GM19099 (cell line): ENCODE measurements at regions not wholly inside any gene's neighbourhood (a gene's known extent, or its start where the extent isn't known, plus 50 kb on each side); places are given as distances from the start of the nearest gene placed in this dataset.

ENCODE experiments used
- POLR2A ChIP-seq: IDR thresholded peaks from 3 replicates; pipeline ENCODE4 v1.6.1; 2011; ENCODE audit warnings: low read depth; ENCODE audit not compliant: insufficient read length; ENCODE audit errors: extremely low read depth

DNA sequence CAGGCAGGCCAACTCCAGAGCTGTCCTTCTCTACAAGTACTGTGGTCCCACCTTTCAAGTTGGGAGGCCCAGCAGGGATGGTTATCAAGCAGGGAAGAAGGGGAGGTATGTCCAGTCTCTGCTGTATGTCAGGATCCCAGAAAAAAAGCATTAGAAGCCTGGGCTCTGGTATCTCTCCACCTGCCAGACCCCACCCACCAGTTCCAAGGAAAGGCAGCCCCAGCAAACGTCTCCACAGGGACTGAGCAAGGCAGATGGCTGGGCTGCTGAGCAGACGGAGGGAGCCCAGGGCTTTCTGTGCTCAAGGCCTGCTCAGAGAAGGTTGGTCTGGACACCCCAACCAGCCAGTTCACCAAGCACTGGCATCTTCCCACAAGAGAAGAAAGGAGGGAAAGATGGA is 287.8 kb downstream of the XXYLT1 start:
- TF ChIP-seq POLR2A = no peak

DNA sequence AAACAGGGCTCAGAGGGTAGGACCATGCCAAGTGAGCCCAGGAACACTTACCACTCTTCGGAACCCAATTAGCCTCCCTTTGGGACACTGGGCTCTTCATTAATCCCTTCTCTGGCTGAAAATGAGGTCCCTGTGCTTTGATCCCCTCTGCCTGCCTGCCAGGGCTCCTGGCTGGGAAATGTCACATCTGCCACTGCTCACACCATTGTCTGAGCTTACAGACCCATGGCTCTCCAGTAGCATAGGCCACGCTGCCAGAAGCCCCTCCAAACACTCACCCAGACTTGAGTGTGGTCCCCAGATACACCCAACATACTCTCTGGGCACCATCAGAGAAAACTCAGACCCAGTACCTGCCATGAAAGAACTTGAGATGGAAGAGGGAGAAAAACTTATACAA is 287.3 kb downstream of the XXYLT1 start:
- no peak for TF ChIP-seq POLR2A

GRCh38 chr3:194984066-194984465 is 286.9 kb downstream of the XXYLT1 start:
- no peak for TF ChIP-seq POLR2A

GRCh38 chr3:194984622-194985021 is 286.3 kb downstream of the XXYLT1 start:
- no peak for TF ChIP-seq POLR2A

- TF ChIP-seq POLR2A = no peak
Observed at GRCh38 chr3:194985031-194985578, 285.9 kb downstream of the XXYLT1 start.

GRCh38 chr3:194986208-194987043 is 284.5 kb downstream of the XXYLT1 start:
- TF ChIP-seq POLR2A = no peak

DNA sequence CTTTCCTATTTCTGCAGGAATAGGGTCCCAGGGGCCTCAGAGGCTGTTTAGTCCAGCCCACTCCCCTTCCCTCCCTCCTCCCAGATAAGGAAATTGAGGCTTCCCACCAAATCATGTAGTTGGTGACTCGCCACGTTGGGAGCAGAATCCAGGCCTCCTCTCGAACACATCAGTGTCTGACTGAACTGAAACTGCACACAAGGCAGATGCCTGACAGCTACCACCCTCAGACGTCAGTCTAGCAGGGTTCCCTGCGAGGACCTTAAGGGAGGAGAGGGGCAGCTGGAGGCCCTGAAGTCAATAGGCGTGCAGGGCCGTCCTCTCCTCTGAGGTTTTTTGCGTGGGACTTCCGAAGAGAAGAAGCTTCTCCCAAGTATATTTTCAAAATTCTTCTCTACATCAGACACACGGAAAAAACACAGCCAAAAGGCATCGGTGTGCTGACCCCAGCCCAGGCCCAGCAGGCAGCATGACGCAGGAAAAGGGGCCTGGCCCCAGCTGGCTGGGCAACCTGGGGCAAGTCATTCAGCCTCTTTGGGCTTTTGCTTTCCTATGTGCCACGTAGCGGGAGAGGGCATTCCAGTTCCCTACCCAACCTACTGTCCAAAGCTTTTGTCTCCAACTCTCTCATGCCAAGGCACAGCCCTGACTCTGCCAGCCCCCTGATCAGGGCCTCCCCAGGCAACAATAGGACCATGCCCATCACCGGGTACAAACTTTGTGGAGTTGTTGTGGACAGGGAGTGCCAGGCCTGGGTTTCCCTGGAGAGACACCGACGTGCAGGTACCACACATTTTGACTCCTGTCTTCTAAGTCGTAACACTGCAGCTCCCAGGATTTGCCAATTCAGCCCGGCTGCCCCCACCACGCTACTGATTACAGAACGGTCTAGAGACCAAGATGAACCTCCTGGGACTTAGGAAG is 283.1 kb downstream of the XXYLT1 start:
- TF ChIP-seq POLR2A = no peak

- no peak for TF ChIP-seq POLR2A
Observed at GRCh38 chr3:194988495-194989165, 282.3 kb downstream of the XXYLT1 start.

GRCh38 chr3:194989241-194989640 is 281.7 kb downstream of the XXYLT1 start:
- TF ChIP-seq POLR2A = no peak

GRCh38 chr3:194990454-194991337 is 280.3 kb downstream of the XXYLT1 start:
- TF ChIP-seq POLR2A = no peak

GRCh38 chr3:194991338-194991654 is 279.7 kb downstream of the XXYLT1 start:
- no peak for TF ChIP-seq POLR2A

GRCh38 chr3:194993896-194994295 is 277.1 kb downstream of the XXYLT1 start:
- no peak for TF ChIP-seq POLR2A

GRCh38 chr3:194994551-194994981 is 276.4 kb downstream of the XXYLT1 start:
- TF ChIP-seq POLR2A = no peak

DNA sequence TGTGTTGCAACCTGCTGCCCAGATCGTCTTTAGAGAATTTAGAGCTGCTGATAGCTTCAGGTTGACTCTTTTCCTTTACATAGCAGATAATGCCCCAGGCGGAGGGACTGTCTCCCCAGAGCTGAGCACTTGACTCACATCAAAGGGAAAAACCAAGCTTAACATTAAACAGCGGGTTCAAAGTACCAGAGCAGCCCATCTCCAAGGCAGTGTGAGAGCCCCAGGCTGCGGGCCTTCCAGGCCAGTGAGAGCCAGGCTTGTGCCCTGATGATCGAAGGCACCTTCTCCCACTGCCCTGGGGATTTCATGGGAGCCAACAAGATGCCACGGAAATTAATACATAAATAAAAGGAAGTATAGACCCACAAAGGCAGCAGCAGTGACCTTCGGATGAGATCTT is 275.6 kb downstream of the XXYLT1 start:
- TF ChIP-seq POLR2A = no peak

GRCh38 chr3:194995922-194996321 is 275.0 kb downstream of the XXYLT1 start:
- no peak for TF ChIP-seq POLR2A

GRCh38 chr3:194996746-194997145 is 274.2 kb downstream of the XXYLT1 start:
- TF ChIP-seq POLR2A = no peak
